HL-60 (cell line): ENCODE measurements at regions not wholly inside any gene's neighbourhood (a gene's known extent, or its start where the extent isn't known, plus 50 kb on each side); places are given as distances from the start of the nearest gene placed in this dataset.
A peak's percentile ranks its signal among the peaks of the same experiment; 100 is the strongest.

ENCODE experiments used
- DNase-seq, 2 experiments: peaks; one replicate each; pipeline ENCODE4 v3.0.0-alpha.2; 2010 to 2020; ENCODE audit warnings: low read depth in 1 of 2, low spot score in 1 of 2
- H3K27ac ChIP-seq: fragments of 250-450 bp; sonication (Bioruptor Pico); replicated peaks from 2 replicates; pipeline ENCODE4 v1.5.1; 2020; ENCODE audit warnings: mild to moderate bottlenecking, moderate library complexity
- H3K27me3 ChIP-seq: fragments of 250-450 bp; sonication (Bioruptor Pico); 2 replicates; pipeline ENCODE4 v1.5.1; 2021; ENCODE audit warnings: mild to moderate bottlenecking, moderate library complexity; ENCODE audit not compliant: insufficient read depth, poor library complexity, severe bottlenecking
- H3K4me3 ChIP-seq: replicated peaks from 2 replicates; pipeline ENCODE4 v1.5.1; 2011; ENCODE audit warnings: mild to moderate bottlenecking, control low read depth, low read length; ENCODE audit not compliant: insufficient read depth
- GABPA ChIP-seq: IDR thresholded peaks from 2 replicates; pipeline ENCODE4 v1.6.1; 2012; ENCODE audit warnings: low read depth
- POLR2AphosphoS5 ChIP-seq: IDR thresholded peaks from 2 replicates; pipeline ENCODE4 v1.6.1; 2012; ENCODE audit warnings: low read depth
- REST ChIP-seq: IDR thresholded peaks from 2 replicates; pipeline ENCODE4 v1.6.1; 2012; ENCODE audit warnings: low read depth; ENCODE audit not compliant: insufficient replicate concordance
- SPI1 ChIP-seq: IDR thresholded peaks from 2 replicates; pipeline ENCODE4 v1.6.1; 2012; ENCODE audit warnings: low read depth, mild to moderate bottlenecking, borderline replicate concordance
- TF ChIP-seq, protein P1 (sequence below): IDR thresholded peaks from one replicate; pipeline ENCODE4 v1.5.1; 2011; ENCODE audit warnings: low read length, control low read depth, inconsistent platforms; ENCODE audit not compliant: insufficient read depth

GRCh38 chr3:99031778-99032177 lies 130.3 kb upstream of the DCBLD2 start:
- Histone ChIP-seq H3K4me3 (no peak overlapping the region), H3K27ac (no peak overlapping the region), H3K27me3 (no peaks in the 10 kb centered on the region)
- TF ChIP-seq REST = no peak
- no peak for TF ChIP-seq SPI1
- TF ChIP-seq GABPA = no peak
- no peak for TF ChIP-seq POLR2AphosphoS5
- TF ChIP-seq, protein P1, sequence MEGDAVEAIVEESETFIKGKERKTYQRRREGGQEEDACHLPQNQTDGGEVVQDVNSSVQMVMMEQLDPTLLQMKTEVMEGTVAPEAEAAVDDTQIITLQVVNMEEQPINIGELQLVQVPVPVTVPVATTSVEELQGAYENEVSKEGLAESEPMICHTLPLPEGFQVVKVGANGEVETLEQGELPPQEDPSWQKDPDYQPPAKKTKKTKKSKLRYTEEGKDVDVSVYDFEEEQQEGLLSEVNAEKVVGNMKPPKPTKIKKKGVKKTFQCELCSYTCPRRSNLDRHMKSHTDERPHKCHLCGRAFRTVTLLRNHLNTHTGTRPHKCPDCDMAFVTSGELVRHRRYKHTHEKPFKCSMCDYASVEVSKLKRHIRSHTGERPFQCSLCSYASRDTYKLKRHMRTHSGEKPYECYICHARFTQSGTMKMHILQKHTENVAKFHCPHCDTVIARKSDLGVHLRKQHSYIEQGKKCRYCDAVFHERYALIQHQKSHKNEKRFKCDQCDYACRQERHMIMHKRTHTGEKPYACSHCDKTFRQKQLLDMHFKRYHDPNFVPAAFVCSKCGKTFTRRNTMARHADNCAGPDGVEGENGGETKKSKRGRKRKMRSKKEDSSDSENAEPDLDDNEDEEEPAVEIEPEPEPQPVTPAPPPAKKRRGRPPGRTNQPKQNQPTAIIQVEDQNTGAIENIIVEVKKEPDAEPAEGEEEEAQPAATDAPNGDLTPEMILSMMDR = no peak
- no peak for DNase-seq

DNA sequence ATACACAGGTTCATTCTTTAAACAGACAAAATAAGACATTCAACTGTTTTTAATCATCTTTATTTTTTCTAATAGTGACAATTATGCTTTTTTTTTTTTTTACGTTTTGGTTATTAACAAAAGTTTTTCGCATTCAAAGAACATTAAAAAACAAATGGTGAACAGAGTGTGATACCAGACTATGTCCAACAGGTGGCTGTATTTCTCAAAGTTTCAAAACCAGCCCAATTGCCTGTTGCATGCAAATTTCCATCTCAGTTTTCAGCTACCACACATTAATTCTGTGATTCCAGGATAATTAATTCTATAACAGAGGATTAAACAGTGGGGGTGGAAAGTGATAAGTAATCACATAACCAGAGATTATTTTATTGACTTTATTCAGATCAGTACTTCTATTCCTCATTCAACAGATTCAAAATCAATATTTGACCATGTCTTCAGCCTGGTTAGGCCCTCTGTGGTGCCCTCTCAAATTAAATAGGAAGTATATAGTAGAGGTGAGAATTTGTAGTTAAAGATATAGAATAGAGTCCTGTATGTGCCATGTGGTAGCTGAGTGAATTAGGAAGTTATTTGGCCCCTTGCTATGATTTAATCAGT lies 122.2 kb upstream of the DCBLD2 start:
- peak; percentile 1 to 4 for DNase-seq
- Histone ChIP-seq H3K27ac (no peak overlapping the region), H3K4me3 (no peak overlapping the region), H3K27me3 (no peaks in the 10 kb centered on the region)
- TF ChIP-seq POLR2AphosphoS5 = no peak
- TF ChIP-seq, protein P1 = peak; percentile 8
- no peak for TF ChIP-seq SPI1
- TF ChIP-seq REST = no peak
- TF ChIP-seq GABPA = no peak

DNA sequence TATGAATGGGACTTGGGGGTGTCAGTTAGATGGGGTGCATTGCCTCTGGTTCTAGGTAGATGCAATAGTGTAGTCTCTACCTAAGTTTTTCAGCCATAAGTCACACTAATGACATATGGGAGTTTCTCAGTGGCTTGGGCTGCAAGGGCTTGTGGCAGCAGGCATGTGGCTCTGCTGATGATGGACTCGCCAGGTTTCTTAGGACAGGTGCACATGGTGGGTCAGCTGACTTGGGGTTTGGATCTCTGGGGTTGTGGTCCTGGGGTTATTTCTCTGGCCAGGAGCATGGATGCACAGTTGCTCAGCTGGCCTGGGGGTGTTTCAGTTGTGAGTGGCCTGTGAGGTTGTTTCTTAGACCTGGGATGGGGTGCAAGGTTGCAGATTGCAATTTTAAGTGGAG lies 120.0 kb upstream of the DCBLD2 start:
- H3K27me3 ChIP-seq = no peaks in the 10 kb centered on the region
- no peak overlapping the region for H3K27ac ChIP-seq
- no peak for DNase-seq
- H3K4me3 ChIP-seq = no peak overlapping the region
- no peak for TF ChIP-seq POLR2AphosphoS5
- no peak for TF ChIP-seq REST
- TF ChIP-seq, protein P1 = no peak
- no peak for TF ChIP-seq GABPA
- no peak for TF ChIP-seq SPI1
